ENCODE measurements at regions not wholly inside any gene's neighbourhood (a gene's known extent, or its start where the extent isn't known, plus 50 kb on each side); places are given as distances from the start of the nearest gene placed in this dataset.

DNA sequence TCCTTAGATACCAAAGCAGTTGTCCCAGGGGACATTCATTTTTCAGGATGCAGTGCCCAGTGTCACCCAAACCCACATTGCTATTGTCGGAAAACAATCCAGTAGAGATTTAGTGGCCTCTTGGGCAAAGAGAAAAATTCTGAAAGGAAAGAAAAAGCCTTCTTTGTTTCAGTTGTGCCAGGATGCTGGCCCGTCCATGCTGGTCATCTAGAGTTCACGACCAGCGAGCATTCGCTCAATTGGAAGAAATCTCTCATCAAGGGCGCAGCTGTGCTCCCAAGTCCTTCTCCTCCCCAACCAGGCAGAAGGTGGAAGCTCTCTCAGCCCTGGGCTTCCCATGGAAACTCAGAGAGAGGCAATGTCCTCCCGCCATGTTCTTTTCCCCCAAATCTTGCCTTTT lies 123.7 kb downstream of the MTHFS start:
- H3K27ac Mint-ChIP-seq = no peak overlapping the region
- no peaks in the 10 kb centered on the region for H3K9me3 ChIP-seq (ENCODE audit: control extremely low read depth in 1 of 3, control insufficient read depth in 2 of 3, insufficient read depth in 1 of 3, low read length in 2 of 3)
- POLR2A ChIA-PET = no interaction called here

DNA sequence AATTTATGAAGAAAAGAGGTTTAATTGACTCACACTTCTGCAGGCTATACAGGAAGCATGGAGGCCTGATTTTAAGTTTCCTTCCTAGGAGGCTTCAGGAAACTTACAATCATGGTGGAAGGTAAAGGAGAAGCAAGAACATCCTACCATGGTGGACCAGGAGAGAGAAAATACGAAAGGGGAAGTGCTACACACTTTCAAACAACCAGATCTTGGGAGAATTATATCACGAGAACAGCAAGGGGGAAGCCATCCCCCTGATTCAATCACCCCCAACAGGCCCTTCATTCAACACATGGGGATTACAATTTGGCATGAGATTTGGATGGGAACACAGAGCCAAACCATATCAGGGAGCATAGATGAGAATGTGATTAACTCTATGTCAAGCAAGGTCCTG lies 121.0 kb downstream of the MTHFS start:
- WGBS (ENCODE audit: insufficient coverage) = no CpG with 5 or more reads among the region's 2 CpGs
- Histone ChIP-seq H3K9me3 (ENCODE audit: control extremely low read depth in 1 of 3, control insufficient read depth in 2 of 3, insufficient read depth in 1 of 3, low read length in 2 of 3) (peaks cover 0 to 12% (median 0%) of the 10 kb centered on the region in 3 donors), H3K4me1 (ENCODE audit: control insufficient read depth in 2 of 2, insufficient read depth in 2 of 2, low read length in 2 of 2) (no peaks in the 10 kb centered on the region), H3K36me3 (replicated peaks in 1 of 2; ENCODE audit: control extremely low read depth in 1 of 2, control insufficient read depth in 1 of 2, extremely low read depth in 1 of 2, insufficient read depth in 2 of 2, low read length in 1 of 2) (no peaks in the 10 kb centered on the region), H4K20me1 (ENCODE audit: control insufficient read depth, insufficient read depth, low read length, poor library complexity, severe bottlenecking) (no peaks in the 10 kb centered on the region), H3K27ac (ENCODE audit: low read length in 2 of 2) (no peak overlapping the region), H3K9ac (ENCODE audit: low read length) (no peak overlapping the region), H3K79me2 (ENCODE audit: control insufficient read depth, insufficient read depth, low read length) (no peaks in the 10 kb centered on the region), H2AFZ (ENCODE audit: insufficient read depth, low read depth, low read length, poor library complexity, severe bottlenecking) (no peak overlapping the region), H3K27me3 (replicated peaks in 1 of 4; ENCODE audit: control extremely low read depth in 1 of 4, control insufficient read depth in 3 of 4, insufficient read depth in 4 of 4, low read length in 3 of 4) (peaks cover 0 to 4% (median 0%) of the 10 kb centered on the region in 4 experiments), H3K4me2 (replicated peaks; ENCODE audit: low read depth, low read length, poor library complexity, severe bottlenecking) (no peak overlapping the region), H3K4me3 (ENCODE audit: control extremely low read depth in 1 of 5, extremely low read depth in 1 of 5, insufficient read depth in 1 of 5, low read depth in 2 of 5, low read length in 4 of 5) (no peak overlapping the region)
- no peak overlapping the region for H3K4me3 Mint-ChIP-seq
- TF ChIP-seq, protein P1, sequence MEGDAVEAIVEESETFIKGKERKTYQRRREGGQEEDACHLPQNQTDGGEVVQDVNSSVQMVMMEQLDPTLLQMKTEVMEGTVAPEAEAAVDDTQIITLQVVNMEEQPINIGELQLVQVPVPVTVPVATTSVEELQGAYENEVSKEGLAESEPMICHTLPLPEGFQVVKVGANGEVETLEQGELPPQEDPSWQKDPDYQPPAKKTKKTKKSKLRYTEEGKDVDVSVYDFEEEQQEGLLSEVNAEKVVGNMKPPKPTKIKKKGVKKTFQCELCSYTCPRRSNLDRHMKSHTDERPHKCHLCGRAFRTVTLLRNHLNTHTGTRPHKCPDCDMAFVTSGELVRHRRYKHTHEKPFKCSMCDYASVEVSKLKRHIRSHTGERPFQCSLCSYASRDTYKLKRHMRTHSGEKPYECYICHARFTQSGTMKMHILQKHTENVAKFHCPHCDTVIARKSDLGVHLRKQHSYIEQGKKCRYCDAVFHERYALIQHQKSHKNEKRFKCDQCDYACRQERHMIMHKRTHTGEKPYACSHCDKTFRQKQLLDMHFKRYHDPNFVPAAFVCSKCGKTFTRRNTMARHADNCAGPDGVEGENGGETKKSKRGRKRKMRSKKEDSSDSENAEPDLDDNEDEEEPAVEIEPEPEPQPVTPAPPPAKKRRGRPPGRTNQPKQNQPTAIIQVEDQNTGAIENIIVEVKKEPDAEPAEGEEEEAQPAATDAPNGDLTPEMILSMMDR (IDR thresholded peaks at IDR 0.05) = no peak
- TF ChIP-seq EZH2 (IDR thresholded peaks at IDR 0.05; ENCODE audit: borderline replicate concordance, insufficient read depth, low read depth, low read length, poor library complexity, severe bottlenecking) = no peak
- ATAC-seq (ENCODE audit: low read depth) (no peak), DNase-seq (no peak)
- H3K27ac Mint-ChIP-seq = no peak overlapping the region
- no peaks in the 10 kb centered on the region for H3K9me3 Mint-ChIP-seq (ENCODE audit: insufficient read depth)
- peaks cover 7% of the 10 kb centered on the region for H3K27me3 Mint-ChIP-seq
- CTCF ChIA-PET = no interaction called here
- no peaks in the 10 kb centered on the region for H3K4me1 Mint-ChIP-seq
- intact Hi-C loops (cut with micrococcal nuclease) = no loop called here
- POLR2A ChIA-PET = no interaction called here

More for the DNA sequence above, 123.7 kb downstream of the MTHFS start:
- H3K27ac ChIP-seq (ENCODE audit: low read length in 2 of 2) = no peak overlapping the region
- Mint-ChIP-seq H3K4me3 (no peak overlapping the region), H3K9me3 (ENCODE audit: insufficient read depth) (no peaks in the 10 kb centered on the region), H3K27me3 (peaks cover 17% of the 10 kb centered on the region), H3K4me1 (no peaks in the 10 kb centered on the region)
- H3K36me3 ChIP-seq (replicated peaks in 1 of 2; ENCODE audit: control extremely low read depth in 1 of 2, control insufficient read depth in 1 of 2, extremely low read depth in 1 of 2, insufficient read depth in 2 of 2, low read length in 1 of 2) = no peaks in the 10 kb centered on the region
- WGBS (ENCODE audit: insufficient coverage) = 97% methylated on average over 7 of the region's 7 CpGs
- no peak overlapping the region for H3K4me3 ChIP-seq (ENCODE audit: control extremely low read depth in 1 of 5, extremely low read depth in 1 of 5, insufficient read depth in 1 of 5, low read depth in 2 of 5, low read length in 4 of 5)
- DNase-seq (no peak), ATAC-seq (ENCODE audit: low read depth) (no peak)
- H3K27me3 ChIP-seq (replicated peaks in 1 of 4; ENCODE audit: control extremely low read depth in 1 of 4, control insufficient read depth in 3 of 4, insufficient read depth in 4 of 4, low read length in 3 of 4) = no peaks in the 10 kb centered on the region
- no peak overlapping the region for H2AFZ ChIP-seq (ENCODE audit: insufficient read depth, low read depth, low read length, poor library complexity, severe bottlenecking)
- no peak for TF ChIP-seq EZH2 (IDR thresholded peaks at IDR 0.05; ENCODE audit: borderline replicate concordance, insufficient read depth, low read depth, low read length, poor library complexity, severe bottlenecking)
- TF ChIP-seq, protein P1 (IDR thresholded peaks at IDR 0.05) = no peak
- no peak overlapping the region for H3K9ac ChIP-seq (ENCODE audit: low read length)
- intact Hi-C loops (cut with micrococcal nuclease) = no loop called here
- H4K20me1 ChIP-seq (ENCODE audit: control insufficient read depth, insufficient read depth, low read length, poor library complexity, severe bottlenecking) = no peaks in the 10 kb centered on the region
- no peak overlapping the region for H3K4me2 ChIP-seq (replicated peaks; ENCODE audit: low read depth, low read length, poor library complexity, severe bottlenecking)
- H3K79me2 ChIP-seq (ENCODE audit: control insufficient read depth, insufficient read depth, low read length) = no peaks in the 10 kb centered on the region
- H3K4me1 ChIP-seq (ENCODE audit: control insufficient read depth in 2 of 2, insufficient read depth in 2 of 2, low read length in 2 of 2) = no peaks in the 10 kb centered on the region
- CTCF ChIA-PET = no interaction called here

Measured in B cell (primary cell).